ENCODE measurements at regions not wholly inside any gene's neighbourhood (a gene's known extent, or its start where the extent isn't known, plus 50 kb on each side); places are given as distances from the start of the nearest gene placed in this dataset.
A peak's percentile ranks its signal among the peaks of the same experiment; 100 is the strongest.

DNA sequence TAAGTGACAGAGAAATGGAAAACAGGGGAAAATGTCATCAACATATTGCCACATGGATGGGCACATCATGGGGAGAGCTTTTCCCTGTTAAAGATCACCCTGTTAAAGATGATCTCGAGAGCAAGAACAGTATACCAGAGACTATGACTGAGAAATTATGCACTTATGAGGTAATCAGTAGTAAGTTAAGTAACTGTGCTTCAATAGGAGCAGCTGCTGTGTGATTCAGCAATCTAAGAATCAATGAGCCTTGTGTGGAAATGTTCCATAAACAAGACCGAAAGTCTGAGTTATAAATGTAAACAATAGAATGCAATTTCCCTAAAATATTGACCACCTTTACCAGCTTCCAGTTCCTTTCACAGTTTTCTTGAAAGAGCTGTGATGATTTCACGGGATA, 582.3 kb downstream of the CAAP1 start:
- DNase-seq (ENCODE audit: low read depth, low spot score): no peak
- TF ChIP-seq, protein P1, sequence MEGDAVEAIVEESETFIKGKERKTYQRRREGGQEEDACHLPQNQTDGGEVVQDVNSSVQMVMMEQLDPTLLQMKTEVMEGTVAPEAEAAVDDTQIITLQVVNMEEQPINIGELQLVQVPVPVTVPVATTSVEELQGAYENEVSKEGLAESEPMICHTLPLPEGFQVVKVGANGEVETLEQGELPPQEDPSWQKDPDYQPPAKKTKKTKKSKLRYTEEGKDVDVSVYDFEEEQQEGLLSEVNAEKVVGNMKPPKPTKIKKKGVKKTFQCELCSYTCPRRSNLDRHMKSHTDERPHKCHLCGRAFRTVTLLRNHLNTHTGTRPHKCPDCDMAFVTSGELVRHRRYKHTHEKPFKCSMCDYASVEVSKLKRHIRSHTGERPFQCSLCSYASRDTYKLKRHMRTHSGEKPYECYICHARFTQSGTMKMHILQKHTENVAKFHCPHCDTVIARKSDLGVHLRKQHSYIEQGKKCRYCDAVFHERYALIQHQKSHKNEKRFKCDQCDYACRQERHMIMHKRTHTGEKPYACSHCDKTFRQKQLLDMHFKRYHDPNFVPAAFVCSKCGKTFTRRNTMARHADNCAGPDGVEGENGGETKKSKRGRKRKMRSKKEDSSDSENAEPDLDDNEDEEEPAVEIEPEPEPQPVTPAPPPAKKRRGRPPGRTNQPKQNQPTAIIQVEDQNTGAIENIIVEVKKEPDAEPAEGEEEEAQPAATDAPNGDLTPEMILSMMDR (IDR thresholded peaks at IDR 0.05; ENCODE audit: low read depth, low read length): no peak
- in situ Hi-C loops (cut with HindIII; ENCODE audit: low sequenced_read_pairs): no loop called here
- H3K4me3 ChIP-seq (ENCODE audit: low read depth, low read length): no peak overlapping the region

DNA sequence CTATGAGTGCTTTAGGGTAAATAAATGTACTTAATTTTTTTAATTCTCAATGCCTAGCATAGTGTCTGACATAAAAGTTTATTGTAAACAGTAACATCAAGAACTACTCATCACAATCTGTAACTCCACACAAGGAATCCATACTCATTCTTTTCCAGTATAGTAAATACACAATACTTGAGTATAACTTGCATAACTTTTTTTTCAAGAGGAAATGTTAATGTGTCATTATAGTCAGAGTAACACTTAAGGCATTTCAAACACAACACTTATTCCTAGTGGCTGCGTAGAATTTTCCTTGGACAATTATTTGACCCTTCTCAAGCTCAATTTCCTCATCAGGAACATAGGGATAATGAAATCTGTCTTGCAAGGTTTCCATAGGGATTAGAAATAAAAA, 584.3 kb downstream of the CAAP1 start:
- TF ChIP-seq, protein P1 (IDR thresholded peaks at IDR 0.05; ENCODE audit: low read depth, low read length): no peak
- H3K4me3 ChIP-seq (ENCODE audit: low read depth, low read length): no peak overlapping the region
- in situ Hi-C loops (cut with HindIII; ENCODE audit: low sequenced_read_pairs): no loop called here
- no peak for DNase-seq (ENCODE audit: low read depth, low spot score)

DNA sequence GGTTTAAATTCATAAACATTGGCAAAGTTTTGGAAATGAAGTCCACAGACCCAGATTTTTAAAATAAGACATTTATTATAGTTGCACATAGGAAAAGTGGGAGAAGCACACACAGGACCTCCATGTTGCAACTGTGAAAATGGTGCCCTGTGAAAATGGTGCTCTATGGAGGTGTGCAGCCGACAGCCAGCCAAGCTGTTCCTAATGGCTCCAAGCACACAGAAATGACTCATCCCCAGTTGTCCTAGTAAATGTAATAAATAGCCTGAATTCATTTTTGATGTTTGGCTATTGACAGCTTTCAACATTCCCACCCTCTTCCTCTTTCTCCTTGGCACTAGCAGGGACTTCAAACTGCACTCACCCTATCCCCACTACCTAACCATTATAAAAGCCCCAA, 590.9 kb downstream of the CAAP1 start:
- in situ Hi-C loops (cut with HindIII; ENCODE audit: low sequenced_read_pairs): no loop called here
- H3K4me3 ChIP-seq (ENCODE audit: low read depth, low read length): no peak overlapping the region
- TF ChIP-seq, protein P1 (IDR thresholded peaks at IDR 0.05; ENCODE audit: low read depth, low read length): no peak
- no peak for DNase-seq (ENCODE audit: low read depth, low spot score)

DNA sequence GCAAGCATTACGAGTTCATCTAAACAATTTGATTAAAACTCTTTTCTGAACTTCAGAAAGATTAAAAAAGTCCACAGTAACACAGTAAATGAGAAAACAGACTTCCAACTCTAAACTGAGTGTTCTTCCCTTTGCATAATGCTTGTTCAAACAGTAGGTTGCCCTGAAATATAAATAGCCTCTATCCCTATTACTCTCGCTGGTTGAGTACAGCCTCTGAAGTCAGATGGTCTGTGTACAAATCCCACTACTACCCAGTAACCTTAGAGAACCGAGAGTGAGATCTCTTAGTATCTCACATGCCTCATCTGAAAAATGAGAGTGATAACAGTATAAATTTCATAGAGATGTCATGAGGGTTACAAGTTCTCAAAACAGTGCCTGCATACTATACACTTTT, 591.6 kb downstream of the CAAP1 start:
- TF ChIP-seq, protein P1 (IDR thresholded peaks at IDR 0.05; ENCODE audit: low read depth, low read length): no peak
- in situ Hi-C loops (cut with HindIII; ENCODE audit: low sequenced_read_pairs): no loop called here
- H3K4me3 ChIP-seq (ENCODE audit: low read depth, low read length): no peak overlapping the region
- DNase-seq (ENCODE audit: low read depth, low spot score): no peak

DNA sequence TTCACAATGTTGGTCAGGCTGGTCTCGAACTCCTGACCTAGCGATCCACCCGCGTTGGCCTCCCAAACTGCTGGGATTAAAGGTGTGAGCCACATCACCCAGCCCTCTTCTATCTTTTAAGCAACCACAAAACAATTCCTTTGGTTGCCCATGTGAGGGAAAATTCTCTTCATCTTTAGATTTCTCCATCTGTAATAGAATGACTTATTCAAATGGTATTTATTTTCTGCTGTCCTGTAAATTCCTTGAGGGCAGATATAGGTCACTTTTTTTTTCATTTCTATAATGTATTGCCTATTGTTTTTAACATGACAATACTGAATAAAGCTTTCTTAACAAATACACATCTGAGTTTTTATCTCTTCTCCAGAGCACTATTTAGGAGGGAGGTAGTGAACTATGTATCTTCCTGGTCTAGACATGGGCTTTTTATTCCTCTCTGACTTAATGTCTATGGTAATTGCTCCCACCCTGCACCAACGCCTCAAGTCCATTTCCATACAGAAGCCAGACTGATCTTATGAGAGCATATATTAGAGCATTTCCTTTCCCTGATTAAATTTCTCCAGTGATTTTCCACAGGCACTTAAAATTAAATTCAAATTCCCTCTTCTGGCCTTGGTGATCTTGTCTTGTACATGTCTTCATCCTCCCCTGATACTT, 595.6 kb downstream of the CAAP1 start:
- TF ChIP-seq, protein P1 (IDR thresholded peaks at IDR 0.05; ENCODE audit: low read depth, low read length): no peak
- H3K4me3 ChIP-seq (ENCODE audit: low read depth, low read length): no peak overlapping the region
- in situ Hi-C loops (cut with HindIII; ENCODE audit: low sequenced_read_pairs): no loop called here
- DNase-seq (ENCODE audit: low read depth, low spot score): peak; percentile 43

DNA sequence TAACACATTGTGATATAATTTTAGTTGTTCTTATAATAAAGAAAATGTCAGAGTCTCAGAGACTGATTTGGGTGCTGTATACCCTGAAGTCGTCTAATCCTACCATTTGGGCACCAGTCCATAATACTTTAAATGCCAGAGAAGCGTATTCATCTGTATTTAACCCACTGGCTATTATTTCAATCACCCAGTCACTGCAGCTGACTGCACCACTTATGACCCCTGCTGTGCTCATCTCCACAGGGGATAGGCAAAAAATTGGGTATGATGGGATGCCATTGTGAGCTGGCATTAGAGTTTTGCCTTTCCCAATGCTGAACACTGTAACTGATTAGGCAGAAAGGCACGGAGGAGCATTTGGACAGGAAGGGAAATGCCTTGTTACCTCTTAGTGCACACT, 599.7 kb downstream of the CAAP1 start:
- in situ Hi-C loops (cut with HindIII; ENCODE audit: low sequenced_read_pairs): no loop called here
- DNase-seq (ENCODE audit: low read depth, low spot score): peak; percentile 74
- H3K4me3 ChIP-seq (ENCODE audit: low read depth, low read length): no peak overlapping the region
- TF ChIP-seq, protein P1 (IDR thresholded peaks at IDR 0.05; ENCODE audit: low read depth, low read length): no peak
